SJSA1 (cell line): ENCODE measurements at regions not wholly inside any gene's neighbourhood (a gene's known extent, or its start where the extent isn't known, plus 50 kb on each side); places are given as distances from the start of the nearest gene placed in this dataset.

ENCODE experiments used
- DNase-seq, 2 experiments: peaks; one replicate each; pipeline ENCODE4 v3.0.0-alpha.2; 2015 to 2020; ENCODE audit warnings: low spot score in 2 of 2, low read depth in 1 of 2
- H3K27ac ChIP-seq: fragments of 250-450 bp; sonication (Bioruptor Pico); 2 replicates; pipeline ENCODE4 v1.5.1; 2020; ENCODE audit warnings: mild to moderate bottlenecking, moderate library complexity
- H3K27me3 ChIP-seq: fragments of 250-450 bp; sonication (Bioruptor Pico); replicated peaks from 2 replicates; pipeline ENCODE4 v1.5.1; 2020; ENCODE audit warnings: mild to moderate bottlenecking, moderate library complexity
- H3K36me3 ChIP-seq: fragments of 250-450 bp; sonication (Bioruptor Pico); 2 replicates; pipeline ENCODE4 v1.5.1; 2020; ENCODE audit warnings: mild to moderate bottlenecking
- H3K4me1 ChIP-seq: fragments of 250-450 bp; sonication (Bioruptor Pico); replicated peaks from 2 replicates; pipeline ENCODE4 v1.6.1; 2021; ENCODE audit warnings: mild to moderate bottlenecking
- H3K4me3 ChIP-seq: fragments of 250-450 bp; sonication (Bioruptor Pico); 2 replicates; pipeline ENCODE4 v1.5.1; 2020; ENCODE audit warnings: mild to moderate bottlenecking
- H3K9me3 ChIP-seq: fragments of 250-450 bp; sonication (Bioruptor Pico); replicated peaks from 2 replicates; pipeline ENCODE4 v1.5.1; 2020; ENCODE audit warnings: mild to moderate bottlenecking

GRCh38 chr11:23723861-23724260 lies 773.0 kb upstream of the LUZP2 start:
- Histone ChIP-seq H3K27me3 (no peaks in the 10 kb centered on the region), H3K4me1 (no peaks in the 10 kb centered on the region), H3K4me3 (no peak overlapping the region), H3K36me3 (no peaks in the 10 kb centered on the region), H3K9me3 (no peaks in the 10 kb centered on the region), H3K27ac (no peak overlapping the region)
- no peak for DNase-seq

- H3K27ac ChIP-seq = no peak overlapping the region
- no peaks in the 10 kb centered on the region for H3K4me1 ChIP-seq
- no peak for DNase-seq
Measured at GRCh38 chr11:23725752-23726151, 771.1 kb upstream of the LUZP2 start.

GRCh38 chr11:23727387-23727786 lies 769.5 kb upstream of the LUZP2 start:
- H3K36me3 ChIP-seq = no peaks in the 10 kb centered on the region
- H3K4me1 ChIP-seq = peaks cover 6% of the 10 kb centered on the region; the same call in 1 of the 2 replicates
- DNase-seq = no peak
- H3K9me3 ChIP-seq = no peaks in the 10 kb centered on the region
- H3K4me3 ChIP-seq = no peak overlapping the region
- H3K27me3 ChIP-seq = no peaks in the 10 kb centered on the region
- H3K27ac ChIP-seq = no peak overlapping the region

More at GRCh38 chr11:23725752-23726151, 771.1 kb upstream of the LUZP2 start:
- H3K9me3 ChIP-seq = no peaks in the 10 kb centered on the region
- H3K27me3 ChIP-seq = no peaks in the 10 kb centered on the region
- no peaks in the 10 kb centered on the region for H3K36me3 ChIP-seq
- no peak overlapping the region for H3K4me3 ChIP-seq

- Histone ChIP-seq H3K36me3 (no peaks in the 10 kb centered on the region), H3K9me3 (no peaks in the 10 kb centered on the region), H3K4me1 (peaks cover 6% of the 10 kb centered on the region; the same call in 1 of the 2 replicates), H3K4me3 (no peak overlapping the region), H3K27me3 (no peaks in the 10 kb centered on the region), H3K27ac (no peak overlapping the region)
- no peak for DNase-seq
Measured at GRCh38 chr11:23727794-23728193, 769.1 kb upstream of the LUZP2 start.

GRCh38 chr11:23729088-23729487 lies 767.8 kb upstream of the LUZP2 start:
- no peaks in the 10 kb centered on the region for H3K27me3 ChIP-seq
- H3K36me3 ChIP-seq = no peaks in the 10 kb centered on the region
- no peak overlapping the region for H3K27ac ChIP-seq
- peaks cover 6% of the 10 kb centered on the region; the same call in 1 of the 2 replicates for H3K4me1 ChIP-seq
- DNase-seq = no peak
- no peak overlapping the region for H3K4me3 ChIP-seq
- no peaks in the 10 kb centered on the region for H3K9me3 ChIP-seq

GRCh38 chr11:23730307-23730998 lies 766.4 kb upstream of the LUZP2 start:
- H3K9me3 ChIP-seq = no peaks in the 10 kb centered on the region
- H3K27ac ChIP-seq = no peak overlapping the region
- peaks cover 6% of the 10 kb centered on the region; the same call in 1 of the 2 replicates for H3K4me1 ChIP-seq
- H3K4me3 ChIP-seq = no peak overlapping the region
- no peaks in the 10 kb centered on the region for H3K36me3 ChIP-seq
- H3K27me3 ChIP-seq = no peaks in the 10 kb centered on the region
- no peak for DNase-seq

GRCh38 chr11:23732026-23732425 lies 764.8 kb upstream of the LUZP2 start:
- Histone ChIP-seq H3K27me3 (no peaks in the 10 kb centered on the region), H3K36me3 (no peaks in the 10 kb centered on the region), H3K4me3 (no peak overlapping the region), H3K27ac (no peak overlapping the region), H3K4me1 (peaks cover 6% of the 10 kb centered on the region; the same call in 1 of the 2 replicates), H3K9me3 (no peaks in the 10 kb centered on the region)
- peak; percentile 11 to 43 for DNase-seq

GRCh38 chr11:23746896-23747295 lies 750.0 kb upstream of the LUZP2 start:
- Histone ChIP-seq H3K9me3 (no peaks in the 10 kb centered on the region), H3K27me3 (no peaks in the 10 kb centered on the region), H3K4me1 (no peaks in the 10 kb centered on the region), H3K4me3 (no peak overlapping the region), H3K36me3 (no peaks in the 10 kb centered on the region), H3K27ac (no peak overlapping the region)
- no peak for DNase-seq

GRCh38 chr11:23749762-23750430 lies 747.0 kb upstream of the LUZP2 start:
- no peaks in the 10 kb centered on the region for H3K36me3 ChIP-seq

GRCh38 chr11:23751280-23751679 lies 745.6 kb upstream of the LUZP2 start:
- Histone ChIP-seq H3K27me3 (no peaks in the 10 kb centered on the region), H3K4me3 (no peak overlapping the region), H3K4me1 (no peaks in the 10 kb centered on the region), H3K9me3 (no peaks in the 10 kb centered on the region), H3K27ac (no peak overlapping the region), H3K36me3 (no peaks in the 10 kb centered on the region)
- no peak for DNase-seq

More at GRCh38 chr11:23749762-23750430, 747.0 kb upstream of the LUZP2 start:
- no peak overlapping the region for H3K4me3 ChIP-seq
- no peaks in the 10 kb centered on the region for H3K9me3 ChIP-seq
- no peaks in the 10 kb centered on the region for H3K4me1 ChIP-seq
- DNase-seq = no peak
- no peak overlapping the region for H3K27ac ChIP-seq
- H3K27me3 ChIP-seq = no peaks in the 10 kb centered on the region

- H3K9me3 ChIP-seq = no peaks in the 10 kb centered on the region; the same call in 1 of the 2 replicates
- H3K36me3 ChIP-seq = no peaks in the 10 kb centered on the region
- DNase-seq = no peak
- H3K4me3 ChIP-seq = no peak overlapping the region
- no peaks in the 10 kb centered on the region for H3K4me1 ChIP-seq
- no peaks in the 10 kb centered on the region for H3K27me3 ChIP-seq
- no peak overlapping the region for H3K27ac ChIP-seq
Measured at GRCh38 chr11:23755076-23755475, 741.8 kb upstream of the LUZP2 start.

- no peaks in the 10 kb centered on the region for H3K36me3 ChIP-seq
- no peak for DNase-seq
- no peak overlapping the region for H3K27ac ChIP-seq
- no peaks in the 10 kb centered on the region for H3K4me1 ChIP-seq
- no peaks in the 10 kb centered on the region for H3K27me3 ChIP-seq
- H3K9me3 ChIP-seq = no peaks in the 10 kb centered on the region; the same call in 1 of the 2 replicates
- H3K4me3 ChIP-seq = no peak overlapping the region
Measured at GRCh38 chr11:23755769-23756168, 741.1 kb upstream of the LUZP2 start.

GRCh38 chr11:23759489-23759888 lies 737.4 kb upstream of the LUZP2 start:
- Histone ChIP-seq H3K4me1 (no peaks in the 10 kb centered on the region), H3K27ac (no peak overlapping the region), H3K36me3 (no peaks in the 10 kb centered on the region), H3K9me3 (no peaks in the 10 kb centered on the region; the same call in 1 of the 2 replicates), H3K27me3 (no peaks in the 10 kb centered on the region), H3K4me3 (no peak overlapping the region)
- DNase-seq = no peak

GRCh38 chr11:23764286-23764685 lies 732.6 kb upstream of the LUZP2 start:
- Histone ChIP-seq H3K9me3 (no peaks in the 10 kb centered on the region; the same call in 1 of the 2 replicates), H3K4me3 (no peak overlapping the region), H3K27ac (no peak overlapping the region), H3K4me1 (no peaks in the 10 kb centered on the region), H3K27me3 (no peaks in the 10 kb centered on the region), H3K36me3 (no peaks in the 10 kb centered on the region)
- DNase-seq = no peak
